ENCODE measurements at regions not wholly inside any gene's neighbourhood (a gene's known extent, or its start where the extent isn't known, plus 50 kb on each side); places are given as distances from the start of the nearest gene placed in this dataset.
A peak's percentile ranks its signal among the peaks of the same experiment; 100 is the strongest.

- ChIA-PET CTCF (no interaction called here), POLR2A (no interaction called here)
- in situ Hi-C loops (cut with HindIII; ENCODE audit: low pct_unique_long_range_greater_than_20kb, low sequenced_read_pairs) (no loop called here), intact Hi-C loops (cut with micrococcal nuclease; ENCODE audit: unreplicated experiment) (no loop called here)
- no TSS peak for BruUV-seq (replicated peaks)
- no peak for ATAC-seq
- TF ChIP-seq POLR2AphosphoS5 (IDR thresholded peaks at IDR 0.05; ENCODE audit: low read depth, low read length) (no peak), SIN3A (IDR thresholded peaks at IDR 0.05; ENCODE audit: borderline replicate concordance, insufficient read depth, low read depth, low read length) (no peak), CTCF (IDR thresholded peaks at IDR 0.05) (no peak), TCF7L2 (IDR thresholded peaks at IDR 0.05; ENCODE audit: low read depth, low read length) (no peak), REST (IDR thresholded peaks at IDR 0.05; ENCODE audit: insufficient read depth in 1 of 2, low read depth in 2 of 2, low read length in 1 of 2) (no peak)
- Histone ChIP-seq H3K27ac (ENCODE audit: low read length) (no peak overlapping the region), H3K36me3 (ENCODE audit: control insufficient read depth, insufficient read depth, low read length) (no peaks in the 10 kb centered on the region), H3K4me3 (ENCODE audit: low read depth in 2 of 2, low read length in 2 of 2) (no peak overlapping the region), H3K9me3 (ENCODE audit: control insufficient read depth, insufficient read depth, low read depth, low read length) (no peaks in the 10 kb centered on the region), H3K4me1 (ENCODE audit: control insufficient read depth, insufficient read depth, low read length) (no peaks in the 10 kb centered on the region), H3K27me3 (ENCODE audit: control insufficient read depth, insufficient read depth, low read length) (peaks cover 6% of the 10 kb centered on the region; the same call in 1 of the 2 replicates)
- no peak for DNase-seq (ENCODE audit: low read depth, low spot score)
These were observed 54.4 kb upstream of the HAO2 start for GRCh38 chr1:119314001-119314796.

- in situ Hi-C loops (cut with HindIII; ENCODE audit: low pct_unique_long_range_greater_than_20kb, low sequenced_read_pairs) (no loop called here), intact Hi-C loops (cut with micrococcal nuclease; ENCODE audit: unreplicated experiment) (no loop called here)
- ChIA-PET POLR2A (no interaction called here), CTCF (no interaction called here)
- no peak overlapping the region for H3K27ac ChIP-seq (ENCODE audit: low read length)
- no peaks in the 10 kb centered on the region for H3K36me3 ChIP-seq (ENCODE audit: control insufficient read depth, insufficient read depth, low read length)
- H3K9me3 ChIP-seq (ENCODE audit: control insufficient read depth, insufficient read depth, low read depth, low read length) = no peaks in the 10 kb centered on the region
- no peaks in the 10 kb centered on the region for H3K4me1 ChIP-seq (ENCODE audit: control insufficient read depth, insufficient read depth, low read length)
- no peak overlapping the region for H3K4me3 ChIP-seq (ENCODE audit: low read depth in 2 of 2, low read length in 2 of 2)
- DNase-seq (ENCODE audit: low read depth, low spot score) (no peak), ATAC-seq (no peak)
- TF ChIP-seq SIN3A (IDR thresholded peaks at IDR 0.05; ENCODE audit: borderline replicate concordance, insufficient read depth, low read depth, low read length) (no peak), CTCF (IDR thresholded peaks at IDR 0.05) (peak; percentile 35)
- H3K27me3 ChIP-seq (ENCODE audit: control insufficient read depth, insufficient read depth, low read length) = no peaks in the 10 kb centered on the region
- BruUV-seq (replicated peaks) = no TSS peak
These were observed 51.6 kb upstream of the HAO2 start for GRCh38 chr1:119316870-119317416.

All from Panc1 (cell line).